ENCODE measurements at regions not wholly inside any gene's neighbourhood (a gene's known extent, or its start where the extent isn't known, plus 50 kb on each side); places are given as distances from the start of the nearest gene placed in this dataset.
"Not testable (repeated sequence)": the region's sequence is repeated elsewhere in the genome, so short reads cannot be mapped to it uniquely, and the experiment has no call there.

DNA sequence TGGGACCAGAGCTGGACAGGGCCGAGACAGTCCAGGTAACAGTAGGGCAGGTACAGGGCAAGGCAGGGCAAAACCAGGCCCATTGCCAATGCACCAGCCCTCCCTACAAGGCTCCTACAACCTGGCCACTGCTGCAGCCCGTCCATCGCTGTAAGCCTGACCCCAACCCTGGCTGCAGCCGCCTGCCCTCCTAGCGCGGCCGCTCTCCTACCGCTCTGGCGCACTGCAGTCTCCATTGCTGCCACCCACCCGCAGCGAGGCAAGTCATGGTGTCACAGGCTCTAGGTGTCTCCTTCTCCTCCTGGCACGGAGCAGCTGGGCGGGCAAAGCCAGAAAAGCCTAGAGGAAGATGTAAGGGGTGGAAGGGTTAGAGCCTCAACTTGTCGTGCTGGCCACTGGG, 402.6 kb downstream of the ZNF33B start:
- not testable (repeated sequence) for TF ChIP-seq EZH2phosphoT487 (IDR thresholded peaks at IDR 0.05; ENCODE audit: insufficient read depth, low read depth); EZH2 (IDR thresholded peaks at IDR 0.05; ENCODE audit: insufficient read depth, poor library complexity, severe bottlenecking)

All from GM23248 (cell line).